PFSK-1 (cell line): ENCODE measurements at regions not wholly inside any gene's neighbourhood (a gene's known extent, or its start where the extent isn't known, plus 50 kb on each side); places are given as distances from the start of the nearest gene placed in this dataset.

ENCODE experiments used
- FOXP2 ChIP-seq: optimal IDR thresholded peaks from 2 replicates; pipeline ENCODE3; 2011; ENCODE audit warnings: borderline replicate concordance, control low read depth, inconsistent platforms; ENCODE audit not compliant: insufficient read depth; ENCODE audit errors: extremely low read length, extremely low read depth
- POLR2AphosphoS5 ChIP-seq: IDR thresholded peaks from 2 replicates; pipeline ENCODE4 v1.6.1; 2012; ENCODE audit warnings: low read depth, mild to moderate bottlenecking, control low read depth, low read length, moderate library complexity
- SIN3A ChIP-seq: IDR thresholded peaks from 2 replicates; pipeline ENCODE4 v1.6.1; 2012; ENCODE audit warnings: mild to moderate bottlenecking, low read length, moderate library complexity, borderline replicate concordance; ENCODE audit not compliant: insufficient read depth
- TAF1 ChIP-seq: IDR thresholded peaks from 2 replicates; pipeline ENCODE4 v1.6.1; 2012; ENCODE audit warnings: low read length, control low read depth, borderline replicate concordance; ENCODE audit not compliant: insufficient read depth
- TF ChIP-seq, protein P1 (sequence below), 2 experiments: IDR thresholded peaks; 2 replicates each; pipeline versions ENCODE4 v1.6.1 to v1.8.0; 2011 to 2012; ENCODE audit warnings: low read depth in 2 of 2, low read length in 2 of 2, control low read depth in 1 of 2, inconsistent platforms in 1 of 2, mild to moderate bottlenecking in 1 of 2, moderate library complexity in 1 of 2; ENCODE audit not compliant: insufficient read depth in 1 of 2

DNA sequence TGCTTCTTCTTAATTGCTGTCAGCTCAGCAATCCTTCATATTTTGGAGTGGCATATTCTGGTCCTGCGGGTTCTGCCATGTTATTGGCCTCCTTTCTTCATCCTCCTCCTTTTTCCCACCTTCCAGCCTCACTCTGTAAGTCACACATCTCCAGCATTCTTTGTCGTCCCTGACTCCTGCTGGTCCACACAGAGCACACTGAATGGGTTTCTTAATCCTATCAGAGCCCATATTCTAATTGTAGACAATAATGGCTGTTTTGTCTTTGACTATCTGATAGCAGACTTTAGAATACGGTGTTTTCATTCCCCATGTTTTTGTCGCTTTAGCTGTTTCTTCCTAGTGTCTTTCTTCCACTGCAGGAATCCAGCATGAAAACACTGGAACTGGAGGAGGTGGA is 389.6 kb downstream of the REEP3 start:
- TF ChIP-seq TAF1 = no peak
- no peak for TF ChIP-seq FOXP2
- TF ChIP-seq SIN3A = no peak
- no peak for TF ChIP-seq POLR2AphosphoS5
- TF ChIP-seq, protein P1, sequence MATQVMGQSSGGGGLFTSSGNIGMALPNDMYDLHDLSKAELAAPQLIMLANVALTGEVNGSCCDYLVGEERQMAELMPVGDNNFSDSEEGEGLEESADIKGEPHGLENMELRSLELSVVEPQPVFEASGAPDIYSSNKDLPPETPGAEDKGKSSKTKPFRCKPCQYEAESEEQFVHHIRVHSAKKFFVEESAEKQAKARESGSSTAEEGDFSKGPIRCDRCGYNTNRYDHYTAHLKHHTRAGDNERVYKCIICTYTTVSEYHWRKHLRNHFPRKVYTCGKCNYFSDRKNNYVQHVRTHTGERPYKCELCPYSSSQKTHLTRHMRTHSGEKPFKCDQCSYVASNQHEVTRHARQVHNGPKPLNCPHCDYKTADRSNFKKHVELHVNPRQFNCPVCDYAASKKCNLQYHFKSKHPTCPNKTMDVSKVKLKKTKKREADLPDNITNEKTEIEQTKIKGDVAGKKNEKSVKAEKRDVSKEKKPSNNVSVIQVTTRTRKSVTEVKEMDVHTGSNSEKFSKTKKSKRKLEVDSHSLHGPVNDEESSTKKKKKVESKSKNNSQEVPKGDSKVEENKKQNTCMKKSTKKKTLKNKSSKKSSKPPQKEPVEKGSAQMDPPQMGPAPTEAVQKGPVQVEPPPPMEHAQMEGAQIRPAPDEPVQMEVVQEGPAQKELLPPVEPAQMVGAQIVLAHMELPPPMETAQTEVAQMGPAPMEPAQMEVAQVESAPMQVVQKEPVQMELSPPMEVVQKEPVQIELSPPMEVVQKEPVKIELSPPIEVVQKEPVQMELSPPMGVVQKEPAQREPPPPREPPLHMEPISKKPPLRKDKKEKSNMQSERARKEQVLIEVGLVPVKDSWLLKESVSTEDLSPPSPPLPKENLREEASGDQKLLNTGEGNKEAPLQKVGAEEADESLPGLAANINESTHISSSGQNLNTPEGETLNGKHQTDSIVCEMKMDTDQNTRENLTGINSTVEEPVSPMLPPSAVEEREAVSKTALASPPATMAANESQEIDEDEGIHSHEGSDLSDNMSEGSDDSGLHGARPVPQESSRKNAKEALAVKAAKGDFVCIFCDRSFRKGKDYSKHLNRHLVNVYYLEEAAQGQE (IDR thresholded peaks at IDR 0.05; ENCODE audit: insufficient read depth in 1 of 2, low read depth in 2 of 2, low read length in 2 of 2) = no peak

DNA sequence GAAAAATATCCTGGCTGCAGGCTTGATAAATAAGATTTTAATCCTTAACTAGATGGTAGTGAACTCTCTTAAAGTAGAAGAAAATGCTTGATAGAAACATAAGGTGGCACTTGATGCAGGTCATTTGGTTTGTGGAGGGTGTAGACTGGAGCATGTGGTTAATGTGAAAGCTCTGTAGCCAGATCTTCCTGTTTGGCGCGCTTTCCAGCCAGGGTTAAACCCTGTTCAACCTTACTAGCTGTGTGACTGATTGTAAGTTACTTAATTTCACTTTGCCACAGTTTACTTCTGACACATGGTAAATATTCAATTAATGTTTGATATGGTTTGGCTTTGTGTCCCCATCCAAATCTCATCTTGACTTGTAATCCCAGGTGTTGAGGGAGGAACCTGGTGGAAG is 394.0 kb downstream of the REEP3 start:
- no peak for TF ChIP-seq SIN3A
- TF ChIP-seq, protein P1 (IDR thresholded peaks at IDR 0.05; ENCODE audit: insufficient read depth in 1 of 2, low read depth in 2 of 2, low read length in 2 of 2) = no peak
- TF ChIP-seq POLR2AphosphoS5 = no peak
- no peak for TF ChIP-seq TAF1
- no peak for TF ChIP-seq FOXP2

DNA sequence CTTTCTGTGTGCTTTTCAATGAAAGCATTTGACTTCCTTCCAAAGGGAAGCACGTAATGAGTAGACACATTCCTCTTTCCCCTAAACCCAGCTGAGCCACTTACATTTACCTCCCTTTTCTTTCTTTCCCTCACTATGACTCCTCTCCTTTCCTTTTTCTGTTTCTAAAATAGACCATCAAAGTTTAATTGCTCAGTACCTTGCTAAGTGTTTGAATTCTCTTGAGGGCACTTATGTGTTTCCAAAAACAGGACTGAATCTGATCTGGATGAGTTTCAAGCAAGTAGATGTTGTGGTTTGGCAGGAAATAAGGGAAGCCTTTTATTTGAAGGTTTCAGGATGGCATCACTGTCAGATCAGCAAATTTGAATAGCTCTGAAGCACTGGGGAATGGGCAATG is 396.2 kb downstream of the REEP3 start:
- TF ChIP-seq, protein P1 (IDR thresholded peaks at IDR 0.05; ENCODE audit: insufficient read depth in 1 of 2, low read depth in 2 of 2, low read length in 2 of 2) = no peak
- TF ChIP-seq FOXP2 (no peak), TAF1 (no peak), SIN3A (no peak), POLR2AphosphoS5 (no peak)

DNA sequence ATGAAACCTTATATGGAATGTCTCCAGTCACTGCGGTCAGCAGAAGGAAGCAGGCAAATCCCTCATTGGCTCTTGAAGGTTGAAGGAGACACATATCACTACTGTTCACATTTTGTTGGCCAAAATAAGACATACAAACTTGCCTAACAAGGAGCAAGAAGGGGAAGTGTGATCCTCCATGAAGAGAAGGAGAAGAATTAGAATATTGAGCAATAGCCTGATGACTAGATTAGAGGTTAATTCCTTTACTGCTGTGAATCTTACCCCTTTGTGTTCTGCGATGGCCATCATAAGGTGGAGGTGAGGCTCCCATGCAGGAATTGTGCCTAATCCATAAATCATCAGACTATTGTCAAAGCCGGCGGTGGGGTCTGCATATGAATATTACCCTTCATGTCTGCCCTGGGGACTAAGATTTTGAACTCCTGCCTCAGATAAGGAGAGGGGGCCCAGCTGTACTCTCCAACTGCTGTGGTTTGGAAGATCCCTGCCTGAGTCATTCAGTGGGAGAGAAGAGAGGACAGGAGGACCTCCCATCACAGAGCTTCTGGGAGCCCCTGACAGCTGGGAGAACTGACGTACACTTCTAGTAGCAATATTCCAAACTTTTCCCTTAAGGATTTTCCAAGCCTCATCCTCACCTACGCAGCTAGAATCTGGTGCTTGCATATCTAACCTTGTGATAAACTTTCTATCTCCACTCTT is 398.5 kb downstream of the REEP3 start:
- no peak for TF ChIP-seq POLR2AphosphoS5

DNA sequence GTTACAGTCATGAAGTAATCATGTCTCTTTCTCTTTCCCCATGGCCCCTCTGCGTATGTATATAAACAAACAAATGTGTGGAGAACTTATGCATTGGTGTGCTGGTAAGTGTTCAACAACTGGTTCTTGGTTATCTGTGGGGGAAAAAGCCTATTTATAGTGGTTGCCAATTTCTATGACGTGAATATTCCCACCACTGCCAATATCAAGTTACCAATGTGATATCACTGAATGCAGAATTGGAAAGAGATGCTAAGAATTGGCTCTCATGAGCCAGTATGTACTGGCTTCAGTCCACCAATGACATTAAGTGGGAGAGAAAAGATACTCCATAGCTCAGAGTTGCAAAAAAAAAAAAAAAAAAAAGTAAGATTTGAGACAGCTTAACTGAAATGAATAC is 399.7 kb downstream of the REEP3 start:
- TF ChIP-seq TAF1 (no peak), SIN3A (no peak), POLR2AphosphoS5 (no peak), FOXP2 (no peak)
- TF ChIP-seq, protein P1 (IDR thresholded peaks at IDR 0.05; ENCODE audit: insufficient read depth in 1 of 2, low read depth in 2 of 2, low read length in 2 of 2) = no peak
